Liver (tissue), 8 donors: ENCODE measurements at regions not wholly inside any gene's neighbourhood (a gene's known extent, or its start where the extent isn't known, plus 50 kb on each side); places are given as distances from the start of the nearest gene placed in this dataset.

Source experiments
- DNase-seq: peaks from one replicate; pipeline ENCODE4 v3.0.0-alpha.2; 2017; ENCODE audit warnings: low spot score
- H3K27ac ChIP-seq, 2 donors: one replicate each; pipeline ENCODE4 v1.7.0; 2013; ENCODE audit warnings: inconsistent platforms in 2 of 2, low read length in 2 of 2, control low read depth in 1 of 2, low read depth in 1 of 2, mild to moderate bottlenecking in 1 of 2
- H3K27me3 ChIP-seq, 4 donors: one replicate each; pipeline versions ENCODE4 v1.6.1 to v1.7.0; 2013; ENCODE audit warnings: low read length in 3 of 4, inconsistent platforms in 1 of 4, mild to moderate bottlenecking in 1 of 4, moderate library complexity in 1 of 4; ENCODE audit not compliant: control insufficient read depth in 4 of 4, insufficient read depth in 4 of 4
- H3K36me3 ChIP-seq, 4 donors: one replicate each; pipeline versions ENCODE4 v1.6.1 to v1.7.0; 2013; ENCODE audit warnings: low read length in 3 of 4, mild to moderate bottlenecking in 3 of 4, low read depth in 1 of 4, moderate library complexity in 1 of 4; ENCODE audit not compliant: control insufficient read depth in 4 of 4, insufficient read depth in 3 of 4
- H3K4me1 ChIP-seq, 4 donors: one replicate each; pipeline versions ENCODE4 v1.6.1 to v1.7.0; 2013; ENCODE audit warnings: low read length in 3 of 4, mild to moderate bottlenecking in 3 of 4, moderate library complexity in 1 of 4; ENCODE audit not compliant: control insufficient read depth in 4 of 4, insufficient read depth in 4 of 4
- H3K4me3 ChIP-seq, 3 donors: one replicate each; pipeline versions ENCODE4 v1.6.1 to v1.7.0; 2013; ENCODE audit warnings: low read length in 3 of 3, control low read depth in 1 of 3, low read depth in 1 of 3, mild to moderate bottlenecking in 1 of 3
- H3K9ac ChIP-seq, 2 donors: one replicate each; pipeline ENCODE4 v1.7.0; 2013; ENCODE audit warnings: low read length in 2 of 2, mild to moderate bottlenecking in 2 of 2, moderate library complexity in 2 of 2, control low read depth in 1 of 2, low read depth in 1 of 2
- H3K9me3 ChIP-seq, 4 donors: one replicate each; pipeline versions ENCODE4 v1.6.1 to v1.7.0; 2013; ENCODE audit warnings: low read length in 3 of 4; ENCODE audit not compliant: control insufficient read depth in 4 of 4
- ATF3 ChIP-seq: IDR thresholded peaks from 2 replicates; pipeline ENCODE4 v1.6.1; 2016; ENCODE audit warnings: antibody characterized with exemption
- CTCF ChIP-seq: fragments of 150-350 bp; IDR thresholded peaks from 2 replicates; pipeline ENCODE4 v1.5.1; 2017; ENCODE audit warnings: improper control_type of control experiment, low read depth, low read length; ENCODE audit not compliant: missing input control
- EGR1 ChIP-seq, 2 donors: IDR thresholded peaks; 2 replicates each; pipeline ENCODE4 v1.6.1; 2016 to 2018; ENCODE audit warnings: antibody characterized with exemption in 2 of 2, low read depth in 2 of 2
- FOXA1 ChIP-seq: IDR thresholded peaks from 2 replicates; pipeline ENCODE4 v1.6.1; 2016; ENCODE audit warnings: antibody characterized with exemption
- FOXA2 ChIP-seq: IDR thresholded peaks from 2 replicates; pipeline ENCODE4 v1.6.1; 2016; ENCODE audit warnings: antibody characterized with exemption
- GABPA ChIP-seq, 2 donors: IDR thresholded peaks in 1 of 2; conservative IDR thresholded peaks in 1 of 2; 2 replicates each; pipeline ENCODE4 v1.6.1; 2016; ENCODE audit warnings: antibody characterized with exemption in 2 of 2, mild to moderate bottlenecking in 1 of 2, moderate library complexity in 1 of 2
- HNF4A ChIP-seq, 2 donors: conservative IDR thresholded peaks; 2 replicates each; pipeline ENCODE4 v1.6.1; 2016; ENCODE audit warnings: antibody characterized with exemption in 2 of 2, mild to moderate bottlenecking in 2 of 2
- HNF4G ChIP-seq: IDR thresholded peaks from 2 replicates; pipeline ENCODE4 v1.6.1; 2016; ENCODE audit warnings: antibody characterized with exemption
- JUND ChIP-seq, 2 donors: IDR thresholded peaks; 2 replicates each; pipeline ENCODE4 v1.6.1; 2016; ENCODE audit warnings: antibody characterized with exemption in 2 of 2
- MAX ChIP-seq: IDR thresholded peaks from 2 replicates; pipeline ENCODE4 v1.6.1; 2016; ENCODE audit warnings: antibody characterized with exemption
- NR2F2 ChIP-seq: IDR thresholded peaks from 2 replicates; pipeline ENCODE4 v1.6.1; 2016; ENCODE audit warnings: antibody characterized with exemption
- RAD21 ChIP-seq, 2 donors: IDR thresholded peaks; 2 replicates each; pipeline ENCODE4 v1.6.1; 2016; ENCODE audit warnings: antibody characterized with exemption in 2 of 2, mild to moderate bottlenecking in 2 of 2
- REST ChIP-seq: IDR thresholded peaks from 2 replicates; pipeline ENCODE4 v1.6.1; 2016; ENCODE audit warnings: antibody characterized with exemption, mild to moderate bottlenecking
- RXRA ChIP-seq, 2 donors: IDR thresholded peaks; 2 replicates each; pipeline ENCODE4 v1.6.1; 2017 to 2018; ENCODE audit warnings: antibody characterized with exemption in 2 of 2, mild to moderate bottlenecking in 1 of 2
- SP1 ChIP-seq: IDR thresholded peaks from 2 replicates; pipeline ENCODE4 v1.6.1; 2018; ENCODE audit warnings: antibody characterized with exemption, mild to moderate bottlenecking
- TAF1 ChIP-seq: conservative IDR thresholded peaks from 2 replicates; pipeline ENCODE4 v1.6.1; 2016; ENCODE audit warnings: antibody characterized with exemption, mild to moderate bottlenecking
- YY1 ChIP-seq: IDR thresholded peaks from 2 replicates; pipeline ENCODE4 v1.6.1; 2016; ENCODE audit warnings: antibody characterized with exemption, mild to moderate bottlenecking
- ZBTB33 ChIP-seq: IDR thresholded peaks from 2 replicates; pipeline ENCODE4 v1.6.1; 2016; ENCODE audit warnings: antibody characterized with exemption
- WGBS: extraction: QIAGEN DNeasy Blood & Tissue Kit; methylation state at CpG from one replicate; pipeline ENCODE4 v1.1.7; 2013; 5-methylcytosine and 5-hydroxymethylcytosine counted together
- donor health status: healthy.
- donor health status: healthy.
- donor health status: healthy.
- donor health status: healthy.
- donor health status: healthy.

GRCh38 chr9:10911373-10911772 lies 298.6 kb upstream of the PTPRD start:
- Histone ChIP-seq H3K9me3 (peaks cover 0 to 3% (median 1%) of the 10 kb centered on the region in 4 donors), H3K27me3 (no peaks in the 10 kb centered on the region), H3K4me1 (no peaks in the 10 kb centered on the region), H3K36me3 (no peaks in the 10 kb centered on the region), H3K4me3 (no peak overlapping the region), H3K27ac (no peak overlapping the region), H3K9ac (no peak overlapping the region)
- no peak for DNase-seq
- WGBS = 78% methylated on average over 6 of the region's 6 CpGs
- TF ChIP-seq YY1 = no peak
- no peak for TF ChIP-seq FOXA1
- TF ChIP-seq TAF1 = no peak
- TF ChIP-seq RXRA (IDR thresholded peaks at IDR 0.05) = no peak
- no peak for TF ChIP-seq ATF3
- no peak for TF ChIP-seq HNF4G
- TF ChIP-seq RAD21 (IDR thresholded peaks at IDR 0.05) = no peak
- no peak for TF ChIP-seq GABPA (IDR thresholded peaks at IDR 0.05 in 1 of 2, conservative IDR thresholded peaks at IDR 0.05 in 1 of 2)
- TF ChIP-seq HNF4A (conservative IDR thresholded peaks at IDR 0.05) = no peak
- TF ChIP-seq EGR1 (IDR thresholded peaks at IDR 0.05; ENCODE audit: low read depth in 2 of 2) = no peak
- no peak for TF ChIP-seq REST
- TF ChIP-seq CTCF = no peak
- TF ChIP-seq JUND (IDR thresholded peaks at IDR 0.05) = no peak
- TF ChIP-seq MAX = no peak
- TF ChIP-seq ZBTB33 = no peak

- 86% methylated on average over 2 of the region's 2 CpGs for WGBS
- TF ChIP-seq ATF3 (no peak), GABPA (IDR thresholded peaks at IDR 0.05 in 1 of 2, conservative IDR thresholded peaks at IDR 0.05 in 1 of 2) (no peak), RAD21 (IDR thresholded peaks at IDR 0.05) (no peak), SP1 (no peak), NR2F2 (no peak), FOXA2 (no peak), ZBTB33 (no peak), TAF1 (no peak), HNF4G (no peak), MAX (no peak)
- Histone ChIP-seq H3K9ac (no peak overlapping the region), H3K36me3 (no peaks in the 10 kb centered on the region), H3K4me3 (no peak overlapping the region), H3K27me3 (no peaks in the 10 kb centered on the region), H3K4me1 (no peaks in the 10 kb centered on the region), H3K27ac (no peak overlapping the region), H3K9me3 (no peaks in the 10 kb centered on the region)
- no peak for DNase-seq
Observed at GRCh38 chr9:10917001-10917400, 304.2 kb upstream of the PTPRD start.
